Type B pancreatic cell (in vitro differentiated cells): ENCODE measurements at regions not wholly inside any gene's neighbourhood (a gene's known extent, or its start where the extent isn't known, plus 50 kb on each side); places are given as distances from the start of the nearest gene placed in this dataset.

Source experiments
- DNase-seq: peaks from one replicate; pipeline ENCODE4 v3.0.0; 2021; ENCODE audit warnings: mixed read lengths; ENCODE audit not compliant: unreplicated experiment; ENCODE audit errors: extremely low spot score
- H3K27ac Mint-ChIP-seq: 2 replicates; pipeline ENCODE4 v1.8.0; 2021; ENCODE audit warnings: mild to moderate bottlenecking, mixed read lengths
- H3K27me3 Mint-ChIP-seq: 2 replicates; pipeline ENCODE4 v1.8.0; 2021; ENCODE audit warnings: mixed read lengths
- H3K36me3 Mint-ChIP-seq: 2 replicates; pipeline ENCODE4 v1.8.0; 2021; ENCODE audit warnings: mixed read lengths
- H3K4me1 Mint-ChIP-seq: one replicate; pipeline ENCODE4 v1.8.0; 2021; ENCODE audit warnings: mixed read lengths; ENCODE audit not compliant: unreplicated experiment
- H3K4me3 Mint-ChIP-seq: 2 replicates; pipeline ENCODE4 v1.8.0; 2021; ENCODE audit warnings: mild to moderate bottlenecking, mixed read lengths
- H3K9me3 Mint-ChIP-seq: 2 replicates; pipeline ENCODE4 v1.8.0; 2021; ENCODE audit warnings: mixed read lengths
- TF ChIP-seq, protein P1 (sequence below): fragments of 200-600 bp; sonication (generic); conservative IDR thresholded peaks from 2 replicates; pipeline ENCODE4 v1.5.0; 2021; ENCODE audit warnings: antibody characterized with exemption, mild to moderate bottlenecking

DNA sequence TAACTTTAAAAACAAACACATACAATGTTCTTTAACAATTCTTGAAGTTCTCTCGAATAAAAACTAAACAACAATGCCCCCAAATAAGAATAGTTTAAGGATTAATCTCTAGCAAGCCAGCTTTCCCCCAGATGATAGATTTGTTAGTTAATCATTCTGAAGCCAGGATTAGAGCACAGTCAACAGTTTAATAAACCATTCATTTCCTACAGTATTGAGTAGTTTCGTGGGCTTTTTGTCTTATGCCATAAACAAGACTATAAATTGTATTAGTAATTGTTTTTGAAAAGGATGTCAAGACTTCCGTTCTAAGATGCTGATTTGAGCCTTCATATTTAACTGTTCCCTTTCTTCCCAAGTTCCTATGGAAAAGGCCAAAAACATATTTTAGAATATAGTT lies 136.6 kb downstream of the PIK3R1 start:
- H3K4me1 Mint-ChIP-seq = peaks cover 25% of the 10 kb centered on the region
- no peak overlapping the region for H3K27ac Mint-ChIP-seq
- peaks cover 8% of the 10 kb centered on the region for H3K9me3 Mint-ChIP-seq
- no peaks in the 10 kb centered on the region for H3K27me3 Mint-ChIP-seq
- no peak for DNase-seq
- no peak overlapping the region for H3K4me3 Mint-ChIP-seq
- TF ChIP-seq, protein P1, sequence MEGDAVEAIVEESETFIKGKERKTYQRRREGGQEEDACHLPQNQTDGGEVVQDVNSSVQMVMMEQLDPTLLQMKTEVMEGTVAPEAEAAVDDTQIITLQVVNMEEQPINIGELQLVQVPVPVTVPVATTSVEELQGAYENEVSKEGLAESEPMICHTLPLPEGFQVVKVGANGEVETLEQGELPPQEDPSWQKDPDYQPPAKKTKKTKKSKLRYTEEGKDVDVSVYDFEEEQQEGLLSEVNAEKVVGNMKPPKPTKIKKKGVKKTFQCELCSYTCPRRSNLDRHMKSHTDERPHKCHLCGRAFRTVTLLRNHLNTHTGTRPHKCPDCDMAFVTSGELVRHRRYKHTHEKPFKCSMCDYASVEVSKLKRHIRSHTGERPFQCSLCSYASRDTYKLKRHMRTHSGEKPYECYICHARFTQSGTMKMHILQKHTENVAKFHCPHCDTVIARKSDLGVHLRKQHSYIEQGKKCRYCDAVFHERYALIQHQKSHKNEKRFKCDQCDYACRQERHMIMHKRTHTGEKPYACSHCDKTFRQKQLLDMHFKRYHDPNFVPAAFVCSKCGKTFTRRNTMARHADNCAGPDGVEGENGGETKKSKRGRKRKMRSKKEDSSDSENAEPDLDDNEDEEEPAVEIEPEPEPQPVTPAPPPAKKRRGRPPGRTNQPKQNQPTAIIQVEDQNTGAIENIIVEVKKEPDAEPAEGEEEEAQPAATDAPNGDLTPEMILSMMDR = no peak
- H3K36me3 Mint-ChIP-seq = peaks cover 6% of the 10 kb centered on the region

- H3K9me3 Mint-ChIP-seq = no peaks in the 10 kb centered on the region
- H3K27ac Mint-ChIP-seq = no peak overlapping the region
- H3K27me3 Mint-ChIP-seq = no peaks in the 10 kb centered on the region
- no peak for DNase-seq
- no peak overlapping the region for H3K4me3 Mint-ChIP-seq
- H3K4me1 Mint-ChIP-seq = peaks cover 27% of the 10 kb centered on the region
- TF ChIP-seq, protein P1 = no peak
- H3K36me3 Mint-ChIP-seq = no peaks in the 10 kb centered on the region
These were observed 138.0 kb downstream of the PIK3R1 start for GRCh38 chr5:68353605-68354004.

DNA sequence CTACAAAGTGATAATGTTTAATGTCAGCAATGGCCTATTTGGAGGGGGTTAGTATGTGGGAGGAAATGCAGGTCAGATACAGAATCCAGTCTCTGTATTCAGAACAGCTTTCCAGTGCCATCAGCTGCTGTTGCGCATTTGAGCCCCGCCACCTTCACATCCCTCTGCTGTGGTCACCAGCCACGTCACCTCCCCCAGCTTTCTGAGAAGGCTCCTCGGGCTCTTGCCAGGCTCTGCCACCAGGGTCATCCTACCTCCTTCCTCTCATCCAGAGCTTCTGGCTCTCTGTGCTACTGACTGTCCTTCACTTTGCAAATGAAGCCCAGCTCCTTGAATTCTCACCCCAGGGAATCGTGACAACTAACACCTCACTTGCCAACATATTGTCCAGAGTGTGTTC lies 138.8 kb downstream of the PIK3R1 start:
- H3K9me3 Mint-ChIP-seq = no peaks in the 10 kb centered on the region
- peaks cover 27% of the 10 kb centered on the region for H3K4me1 Mint-ChIP-seq
- H3K27ac Mint-ChIP-seq = no peak overlapping the region
- TF ChIP-seq, protein P1 = no peak
- no peak for DNase-seq
- no peak overlapping the region for H3K4me3 Mint-ChIP-seq
- H3K27me3 Mint-ChIP-seq = no peaks in the 10 kb centered on the region
- H3K36me3 Mint-ChIP-seq = no peaks in the 10 kb centered on the region

GRCh38 chr5:68356216-68356615 lies 140.7 kb downstream of the PIK3R1 start:
- Mint-ChIP-seq H3K4me1 (peaks cover 27% of the 10 kb centered on the region), H3K27me3 (no peaks in the 10 kb centered on the region), H3K36me3 (no peaks in the 10 kb centered on the region), H3K27ac (no peak overlapping the region), H3K4me3 (no peak overlapping the region), H3K9me3 (no peaks in the 10 kb centered on the region)
- TF ChIP-seq, protein P1 = no peak
- DNase-seq = no peak

- H3K27ac Mint-ChIP-seq = no peak overlapping the region
These were observed 141.1 kb downstream of the PIK3R1 start for GRCh38 chr5:68356623-68357022.

More at GRCh38 chr5:68356623-68357022, 141.1 kb downstream of the PIK3R1 start:
- no peak for DNase-seq
- peaks cover 24% of the 10 kb centered on the region for H3K4me1 Mint-ChIP-seq
- H3K4me3 Mint-ChIP-seq = no peak overlapping the region
- TF ChIP-seq, protein P1 = no peak
- no peaks in the 10 kb centered on the region for H3K9me3 Mint-ChIP-seq
- no peaks in the 10 kb centered on the region for H3K36me3 Mint-ChIP-seq
- no peaks in the 10 kb centered on the region for H3K27me3 Mint-ChIP-seq
